Skeletal muscle tissue (tissue), 3 donors: ENCODE measurements at regions not wholly inside any gene's neighbourhood (a gene's known extent, or its start where the extent isn't known, plus 50 kb on each side); places are given as distances from the start of the nearest gene placed in this dataset.

Experiments
- H3K27ac ChIP-seq: one replicate; pipeline ENCODE4 v1.7.0; 2013; ENCODE audit warnings: mild to moderate bottlenecking, low read depth, low read length, inconsistent platforms
- H3K27me3 ChIP-seq, 3 donors: one replicate each; pipeline ENCODE4 v1.7.0; 2013; ENCODE audit warnings: low read length in 3 of 3; ENCODE audit not compliant: control insufficient read depth in 3 of 3, insufficient read depth in 3 of 3
- H3K36me3 ChIP-seq, 3 donors: one replicate each; pipeline ENCODE4 v1.7.0; 2013; ENCODE audit warnings: low read length in 3 of 3; ENCODE audit not compliant: control insufficient read depth in 3 of 3, insufficient read depth in 3 of 3
- H3K4me1 ChIP-seq, 3 donors: one replicate each; pipeline ENCODE4 v1.7.0; 2013; ENCODE audit warnings: low read length in 3 of 3, mild to moderate bottlenecking in 3 of 3; ENCODE audit not compliant: control insufficient read depth in 3 of 3, insufficient read depth in 3 of 3
- H3K4me3 ChIP-seq, 3 donors: one replicate each; pipeline ENCODE4 v1.7.0; 2013; ENCODE audit warnings: low read length in 3 of 3
- H3K9ac ChIP-seq, 3 donors: one replicate each; pipeline ENCODE4 v1.7.0; 2013; ENCODE audit warnings: low read length in 3 of 3, mild to moderate bottlenecking in 3 of 3, moderate library complexity in 2 of 3, low read depth in 1 of 3
- H3K9me3 ChIP-seq, 3 donors: one replicate each; pipeline ENCODE4 v1.7.0; 2013; ENCODE audit warnings: low read length in 3 of 3; ENCODE audit not compliant: control insufficient read depth in 3 of 3
- donor health status: Osteomylitis.

- H3K4me1 ChIP-seq: no peaks in the 10 kb centered on the region
- H3K9me3 ChIP-seq: no peaks in the 10 kb centered on the region
- H3K27me3 ChIP-seq: no peaks in the 10 kb centered on the region
- H3K9ac ChIP-seq: no peak overlapping the region
- no peak overlapping the region for H3K27ac ChIP-seq
- H3K4me3 ChIP-seq: no peak overlapping the region
- H3K36me3 ChIP-seq: no peaks in the 10 kb centered on the region
These were observed 113.7 kb upstream of the DHX40 start for GRCh38 chr17:59451706-59452105.

DNA sequence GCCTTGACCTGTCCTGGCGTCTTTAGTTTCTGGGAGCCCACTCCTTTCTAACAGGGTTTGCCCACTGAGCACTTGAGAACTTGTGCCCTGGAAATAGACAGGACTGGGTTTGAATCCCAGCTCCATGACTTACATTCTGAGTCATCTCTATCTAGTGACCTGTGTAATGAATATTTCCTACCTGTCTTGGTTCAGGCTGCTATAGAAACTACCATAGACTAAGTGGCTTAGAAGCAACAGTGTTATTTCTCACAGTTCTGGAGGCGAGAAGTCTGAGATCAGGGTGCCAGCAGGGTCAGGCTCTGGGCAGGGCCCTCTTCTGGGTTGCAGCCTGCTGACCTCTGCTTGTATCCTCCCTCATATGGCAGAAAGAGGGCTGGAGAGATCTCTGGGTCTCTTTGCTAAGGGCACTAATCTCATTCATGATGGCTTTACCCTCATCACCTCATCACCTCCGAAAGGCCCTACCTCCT is 110.7 kb upstream of the DHX40 start:
- H3K4me3 ChIP-seq: no peak overlapping the region
- H3K27me3 ChIP-seq: no peaks in the 10 kb centered on the region
- no peak overlapping the region for H3K27ac ChIP-seq
- no peaks in the 10 kb centered on the region for H3K9me3 ChIP-seq
- no peaks in the 10 kb centered on the region for H3K36me3 ChIP-seq
- H3K4me1 ChIP-seq: no peaks in the 10 kb centered on the region
- no peak overlapping the region for H3K9ac ChIP-seq

DNA sequence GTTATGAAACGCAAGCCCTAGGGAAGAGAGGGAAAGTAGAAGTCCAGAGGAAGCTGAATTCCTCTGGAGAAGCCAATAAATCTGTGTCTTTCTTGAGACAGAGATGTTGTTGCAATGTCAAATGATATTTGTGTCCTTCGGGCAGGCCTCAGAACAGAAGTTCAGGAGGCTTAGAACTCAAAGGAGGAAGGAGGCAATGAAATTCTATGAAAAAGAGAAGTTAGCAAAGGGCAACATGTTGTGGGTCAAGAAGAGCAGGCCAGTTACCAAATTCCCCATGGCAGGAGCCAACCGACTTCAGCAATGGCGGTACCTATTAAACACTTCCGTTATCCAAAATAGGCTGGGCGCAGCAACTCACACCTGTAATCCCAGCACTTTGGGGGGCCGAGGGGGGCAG is 109.0 kb upstream of the DHX40 start:
- Histone ChIP-seq H3K9ac (no peak overlapping the region), H3K27ac (no peak overlapping the region), H3K9me3 (no peaks in the 10 kb centered on the region), H3K27me3 (no peaks in the 10 kb centered on the region), H3K4me1 (no peaks in the 10 kb centered on the region), H3K4me3 (no peak overlapping the region), H3K36me3 (no peaks in the 10 kb centered on the region)

DNA sequence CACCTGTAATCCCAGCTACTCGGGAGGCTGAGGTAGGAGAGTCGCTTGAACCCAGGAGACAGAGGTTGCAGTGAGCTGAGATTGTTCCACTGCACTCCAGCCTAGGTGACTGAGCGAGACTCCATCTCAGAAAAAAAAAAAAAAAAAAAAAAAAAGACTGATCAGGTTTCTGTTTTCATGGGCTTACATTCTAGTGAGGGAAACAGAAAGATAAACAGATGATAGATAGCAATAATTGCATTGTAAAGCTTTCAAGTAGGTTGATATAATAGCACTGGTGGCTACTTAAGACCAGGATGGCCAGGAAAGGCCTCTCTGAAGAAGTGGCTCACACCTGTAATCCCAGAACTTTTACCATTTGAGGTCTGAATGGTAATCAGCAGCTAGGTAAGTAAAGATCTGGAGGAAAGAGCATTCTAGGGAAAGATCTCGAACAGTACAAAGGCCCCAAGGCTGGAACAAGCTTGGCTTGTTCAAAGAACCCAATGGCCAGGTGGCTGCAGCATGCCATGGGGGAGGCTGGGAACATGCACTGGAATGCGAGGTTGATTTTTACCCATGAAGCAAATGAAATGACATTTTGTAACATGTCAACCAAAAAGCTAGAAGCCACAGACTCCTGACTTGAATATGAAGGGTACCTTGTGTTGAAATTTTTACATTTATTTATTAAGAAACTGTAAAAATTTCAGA is 108.3 kb upstream of the DHX40 start:
- Histone ChIP-seq H3K27me3 (no peaks in the 10 kb centered on the region), H3K9ac (no peak overlapping the region), H3K9me3 (no peaks in the 10 kb centered on the region), H3K27ac (no peak overlapping the region), H3K4me3 (no peak overlapping the region), H3K4me1 (no peaks in the 10 kb centered on the region), H3K36me3 (no peaks in the 10 kb centered on the region)

DNA sequence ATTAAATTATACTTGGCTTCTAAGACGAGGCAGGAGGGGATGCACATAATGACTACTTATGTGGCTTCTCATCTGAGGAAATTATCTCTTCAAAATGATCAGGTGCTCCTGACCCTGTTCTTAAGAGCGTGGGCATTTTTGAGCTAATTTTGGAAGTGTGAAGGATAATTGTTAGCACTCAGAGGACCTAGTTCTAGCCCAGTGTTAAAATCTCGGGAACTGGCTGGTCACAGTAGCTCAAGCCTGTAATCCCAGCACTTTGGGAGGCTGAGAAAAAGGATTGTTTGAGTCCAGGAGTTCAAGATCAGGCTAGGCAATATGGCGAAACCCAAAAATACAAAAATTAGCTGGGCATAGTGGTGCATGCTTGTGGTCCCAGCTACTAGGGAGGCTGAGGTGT is 103.0 kb upstream of the DHX40 start:
- no peaks in the 10 kb centered on the region for H3K9me3 ChIP-seq
- H3K4me1 ChIP-seq: no peaks in the 10 kb centered on the region
- H3K27me3 ChIP-seq: no peaks in the 10 kb centered on the region
- no peak overlapping the region for H3K27ac ChIP-seq
- H3K4me3 ChIP-seq: no peak overlapping the region
- H3K36me3 ChIP-seq: no peaks in the 10 kb centered on the region
- no peak overlapping the region for H3K9ac ChIP-seq

DNA sequence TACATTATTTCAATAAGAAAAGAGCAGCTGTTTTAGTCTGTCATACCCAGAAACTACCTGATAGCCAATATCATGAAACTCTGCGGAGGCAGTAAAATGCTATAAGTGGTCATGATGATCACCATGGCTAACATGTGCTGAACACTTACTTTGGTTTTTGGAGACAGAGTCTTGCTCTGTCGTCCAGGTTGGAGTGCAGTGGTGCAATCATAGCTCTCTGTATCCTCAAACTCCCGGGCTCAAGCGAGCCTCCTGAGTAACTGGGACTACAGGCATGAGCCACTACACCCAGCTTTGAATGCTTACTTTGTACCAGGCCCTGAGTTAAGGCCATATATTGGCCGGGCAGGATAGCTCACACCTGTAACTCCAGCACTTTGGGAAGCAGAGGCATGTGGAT is 101.2 kb upstream of the DHX40 start:
- Histone ChIP-seq H3K4me1 (no peaks in the 10 kb centered on the region), H3K27me3 (peaks cover 0 to 2% (median 0%) of the 10 kb centered on the region in 3 donors), H3K9ac (no peak overlapping the region), H3K27ac (no peak overlapping the region), H3K36me3 (no peaks in the 10 kb centered on the region), H3K9me3 (no peaks in the 10 kb centered on the region), H3K4me3 (no peak overlapping the region)

GRCh38 chr17:59465949-59466307 is 99.5 kb upstream of the DHX40 start:
- Histone ChIP-seq H3K9ac (no peak overlapping the region), H3K4me1 (no peaks in the 10 kb centered on the region), H3K36me3 (no peaks in the 10 kb centered on the region), H3K4me3 (no peak overlapping the region), H3K27me3 (peaks cover 0 to 2% (median 0%) of the 10 kb centered on the region in 3 donors), H3K9me3 (no peaks in the 10 kb centered on the region), H3K27ac (no peak overlapping the region)

GRCh38 chr17:59466946-59467801 is 98.2 kb upstream of the DHX40 start:
- Histone ChIP-seq H3K4me1 (no peaks in the 10 kb centered on the region), H3K9ac (no peak overlapping the region), H3K36me3 (no peaks in the 10 kb centered on the region), H3K4me3 (no peak overlapping the region), H3K27me3 (peaks cover 0 to 2% (median 0%) of the 10 kb centered on the region in 3 donors), H3K9me3 (no peaks in the 10 kb centered on the region), H3K27ac (no peak overlapping the region)

GRCh38 chr17:59469786-59470485 is 95.5 kb upstream of the DHX40 start:
- no peak overlapping the region for H3K9ac ChIP-seq
- H3K36me3 ChIP-seq: no peaks in the 10 kb centered on the region
- H3K27me3 ChIP-seq: peaks cover 0 to 2% (median 0%) of the 10 kb centered on the region in 3 donors
- no peak overlapping the region for H3K27ac ChIP-seq
- H3K9me3 ChIP-seq: no peaks in the 10 kb centered on the region
- no peak overlapping the region for H3K4me3 ChIP-seq
- H3K4me1 ChIP-seq: no peaks in the 10 kb centered on the region
